Left ventricle myocardium superior (tissue), 1 donor: ENCODE measurements at regions not wholly inside any gene's neighbourhood (a gene's known extent, or its start where the extent isn't known, plus 50 kb on each side); places are given as distances from the start of the nearest gene placed in this dataset.

ENCODE experiments used
- ATAC-seq: fragments of 200-7000 bp; cut with Tn5 transposase; one replicate; pipeline ENCODE4 v1.9.1; 2020; ENCODE audit warnings: mild to moderate bottlenecking, moderate library complexity
- DNase-seq: peaks from one replicate; pipeline ENCODE4 v3.0.0-alpha.2; 2020
- intact Hi-C: fragments of 100-400 bp; cut with micrococcal nuclease; formaldehyde crosslinking; loops from one replicate; pipeline ENCODE4 v1.11.0; 2022
- donor health status: DM: no; HTN: yes; CAD: no; lungs with severe emphysema.

DNA sequence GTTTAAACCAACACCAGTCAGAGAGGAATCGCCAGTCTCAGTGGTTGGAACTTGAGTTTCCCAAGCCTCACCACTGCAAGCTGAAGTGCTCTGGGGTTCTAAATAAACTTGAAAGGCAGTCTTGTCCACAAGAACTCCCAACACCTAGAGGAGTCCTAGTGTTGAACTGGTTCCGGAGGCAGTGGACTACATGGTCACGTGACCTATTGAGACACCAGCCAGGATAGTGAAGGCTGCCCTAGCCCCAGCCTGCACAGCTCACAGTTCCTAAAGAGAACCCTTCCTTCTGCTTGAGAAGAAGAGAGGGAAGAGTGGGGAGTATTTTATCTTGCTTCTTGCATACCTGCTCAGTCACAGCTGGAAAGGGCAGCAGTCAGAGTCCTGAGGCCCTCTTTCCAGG is 1012.7 kb upstream of the ADGRL3 start:
- intact Hi-C loops: no loop called here
- ATAC-seq: no peak
- DNase-seq: no peak

- intact Hi-C loops: no loop called here
- no peak for DNase-seq
- ATAC-seq: no peak
Observed at GRCh38 chr4:60189286-60189685, 1010.8 kb upstream of the ADGRL3 start.

DNA sequence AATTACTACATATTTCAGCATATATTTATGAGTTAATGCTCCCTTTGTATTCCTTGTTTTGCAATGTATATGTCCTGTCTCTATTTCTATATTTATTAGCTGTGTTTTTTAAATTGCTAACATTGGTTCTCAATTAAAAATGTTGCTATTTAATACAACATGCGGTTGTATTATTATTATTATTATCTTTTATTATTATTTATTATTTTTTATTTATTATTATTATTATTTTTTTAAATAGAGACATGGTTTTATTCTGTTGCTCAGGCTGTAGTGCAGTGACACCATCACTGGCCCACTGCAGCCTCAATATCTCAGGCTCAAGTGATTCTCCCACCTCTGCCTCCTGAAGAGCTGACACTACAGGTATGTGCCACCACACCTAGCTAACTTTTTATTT is 1005.9 kb upstream of the ADGRL3 start:
- DNase-seq (no peak), ATAC-seq (no peak)
- intact Hi-C loops: no loop called here

- DNase-seq (no peak), ATAC-seq (no peak)
- intact Hi-C loops: no loop called here
Observed at GRCh38 chr4:60195256-60195655, 1004.9 kb upstream of the ADGRL3 start.

DNA sequence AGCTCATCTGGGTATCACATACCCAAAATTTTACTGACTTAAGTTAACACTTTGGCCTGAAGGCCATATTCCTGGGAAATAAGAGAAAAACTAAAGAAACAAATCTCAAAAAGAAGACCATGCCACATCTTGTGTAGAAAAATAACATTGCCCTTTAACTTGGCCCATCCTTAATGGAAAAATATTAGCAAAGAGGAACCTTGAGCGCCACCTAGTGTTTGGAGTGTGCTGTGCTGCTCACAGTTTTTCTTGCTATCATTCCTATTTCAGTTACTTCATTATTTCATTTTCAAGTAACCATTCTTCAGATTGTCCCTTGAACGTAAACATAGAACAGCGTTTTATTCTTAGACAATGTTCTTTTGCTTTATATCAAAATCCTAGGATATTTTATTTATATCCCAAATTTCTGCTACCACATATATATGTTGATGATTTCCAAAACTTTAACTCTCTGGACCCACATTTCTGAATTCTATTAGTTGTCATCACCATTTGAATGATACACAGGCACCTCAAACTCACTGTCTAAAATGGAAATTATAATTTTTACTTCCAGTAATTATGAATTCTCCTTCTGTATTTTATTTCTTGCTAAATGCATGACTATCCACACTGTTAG is 999.0 kb upstream of the ADGRL3 start:
- DNase-seq (peak; percentile 31), ATAC-seq (no peak)
- intact Hi-C loops: no loop called here

GRCh38 chr4:60209588-60209987 is 990.5 kb upstream of the ADGRL3 start:
- intact Hi-C loops: no loop called here
- DNase-seq (no peak), ATAC-seq (no peak)

DNA sequence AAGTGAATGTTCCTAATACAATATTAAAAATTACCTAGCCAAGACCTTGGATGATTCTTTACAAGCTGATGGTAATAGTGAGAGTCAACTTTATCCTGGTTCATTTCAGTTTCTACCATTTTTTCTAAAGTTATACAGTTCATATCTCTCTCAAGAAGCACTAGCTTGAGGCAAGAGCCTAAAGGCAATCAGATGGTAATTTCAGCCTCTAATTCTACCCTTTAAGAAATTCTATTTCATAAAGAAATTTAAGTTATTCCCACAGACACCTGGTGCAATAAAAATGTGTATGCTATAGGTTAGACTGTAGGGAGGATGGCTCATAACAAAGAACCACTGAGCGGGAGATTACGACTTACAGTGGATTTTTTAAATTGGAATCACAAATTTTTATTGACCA is 984.2 kb upstream of the ADGRL3 start:
- ATAC-seq (no peak), DNase-seq (no peak)
- intact Hi-C loops: no loop called here

DNA sequence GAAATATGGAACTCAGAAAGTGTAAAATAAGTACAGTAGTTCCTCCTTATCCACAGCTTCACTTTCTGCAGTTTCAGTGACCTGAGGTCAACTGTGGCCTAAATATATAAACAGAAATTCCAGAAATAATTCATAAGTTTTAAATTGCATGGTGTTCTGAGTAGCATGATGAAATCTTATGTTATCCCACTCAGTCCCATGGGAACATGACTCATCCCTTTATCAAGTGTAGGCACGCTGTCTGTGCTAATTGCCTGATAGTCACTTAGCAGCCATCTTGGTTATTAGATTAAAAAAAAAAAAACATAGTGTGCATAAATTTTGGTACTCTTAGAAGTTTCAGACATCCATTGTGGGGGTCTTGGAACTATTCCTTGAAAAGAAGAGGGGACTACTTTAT is 983.4 kb upstream of the ADGRL3 start:
- intact Hi-C loops: no loop called here
- ATAC-seq (no peak), DNase-seq (no peak)

GRCh38 chr4:60221866-60222265 is 978.3 kb upstream of the ADGRL3 start:
- intact Hi-C loops: no loop called here
- ATAC-seq: no peak
- no peak for DNase-seq

GRCh38 chr4:60223208-60223923 is 976.8 kb upstream of the ADGRL3 start:
- DNase-seq (no peak), ATAC-seq (no peak)
- intact Hi-C loops: no loop called here

DNA sequence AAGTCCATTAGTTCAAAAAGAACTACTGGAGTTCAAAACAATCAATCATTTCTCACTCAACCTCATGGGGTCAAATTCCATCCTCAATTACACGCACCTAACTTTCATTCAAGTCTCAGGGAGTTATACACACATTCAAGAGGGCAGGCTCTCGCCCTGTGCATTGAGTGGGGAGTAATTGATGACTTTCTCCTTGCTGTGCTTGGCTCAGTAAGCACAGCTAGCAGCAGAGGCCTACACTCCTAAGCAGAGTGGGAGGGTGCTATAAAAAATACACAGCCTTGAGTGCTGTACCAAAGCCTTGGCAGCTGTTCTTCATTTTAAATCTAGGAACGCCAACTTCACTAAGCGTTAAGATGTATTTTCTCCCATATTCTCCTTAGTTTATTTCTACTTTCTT is 958.3 kb upstream of the ADGRL3 start:
- ATAC-seq: no peak
- intact Hi-C loops: no loop called here

GRCh38 chr4:60249784-60250183 is 950.3 kb upstream of the ADGRL3 start:
- DNase-seq: no peak
- intact Hi-C loops: no loop called here
- ATAC-seq: no peak

More for the DNA sequence above, 958.3 kb upstream of the ADGRL3 start:
- no peak for DNase-seq

- DNase-seq: no peak
- intact Hi-C loops: no loop called here
- no peak for ATAC-seq
Observed at GRCh38 chr4:60250657-60251056, 949.5 kb upstream of the ADGRL3 start.

DNA sequence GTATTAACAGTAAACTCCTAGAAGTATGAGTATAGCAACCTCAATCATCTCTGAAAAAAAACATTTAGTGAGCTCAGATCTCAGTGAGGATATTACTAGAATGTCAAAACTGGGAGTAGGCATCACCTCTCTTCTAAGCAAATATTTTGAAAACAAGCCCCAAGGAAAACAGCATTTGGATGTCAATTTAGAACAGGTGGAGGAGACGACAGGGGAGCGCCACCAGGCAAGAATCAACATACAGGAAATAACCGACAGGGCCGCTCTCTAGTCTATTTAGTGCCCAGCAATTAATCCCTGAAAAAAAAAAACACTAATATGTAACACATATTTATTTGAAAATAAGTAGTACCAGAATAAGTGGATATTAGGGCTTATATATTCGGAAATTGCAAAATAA is 940.3 kb upstream of the ADGRL3 start:
- intact Hi-C loops: no loop called here
- ATAC-seq (no peak), DNase-seq (no peak)

DNA sequence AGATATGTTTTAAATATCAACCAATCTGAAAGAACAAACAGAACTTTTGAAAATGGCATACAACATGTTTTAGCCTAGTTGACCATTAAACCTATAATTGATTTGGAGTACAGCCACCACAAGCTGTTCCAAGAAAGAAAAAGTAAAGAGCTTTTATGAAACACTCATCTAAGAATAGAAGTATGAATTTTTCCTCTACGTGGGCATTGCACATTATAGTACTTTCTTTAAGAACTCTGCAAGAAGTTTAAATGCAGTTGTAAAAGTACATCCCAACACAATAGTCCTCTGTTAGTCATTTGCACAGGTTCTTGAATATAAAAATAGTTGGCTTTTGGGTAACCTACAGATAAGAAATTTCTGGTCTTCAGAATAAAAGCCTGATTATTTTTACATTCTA is 933.6 kb upstream of the ADGRL3 start:
- intact Hi-C loops: no loop called here
- no peak for ATAC-seq
- DNase-seq: no peak

GRCh38 chr4:60296386-60296785 is 903.7 kb upstream of the ADGRL3 start:
- ATAC-seq (no peak), DNase-seq (no peak)
- intact Hi-C loops: no loop called here

DNA sequence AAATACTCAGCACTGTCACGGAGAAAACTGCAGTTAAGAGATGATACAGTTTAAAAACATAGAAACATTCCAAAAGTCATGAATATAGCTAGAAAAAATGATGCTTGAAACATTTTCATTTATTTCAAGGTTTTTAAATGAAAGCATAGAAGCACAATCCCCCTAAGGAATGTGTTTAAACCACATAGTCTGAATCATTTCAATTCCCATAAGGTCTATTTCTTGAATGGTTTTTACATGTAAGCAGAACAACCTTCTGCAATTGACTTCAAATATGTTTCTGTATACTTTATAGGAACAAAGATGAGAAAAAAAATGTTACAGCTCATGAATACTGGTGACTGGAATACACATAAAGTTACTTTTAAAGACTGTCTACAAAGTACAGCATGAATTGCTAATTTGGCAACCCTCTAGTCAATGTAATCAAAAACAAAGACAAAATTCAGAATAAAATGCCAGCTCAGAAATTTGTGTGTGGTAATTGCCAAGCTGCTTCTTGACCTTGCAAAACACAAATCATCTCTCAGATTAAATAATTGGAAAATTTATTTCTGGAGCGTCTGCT is 886.4 kb upstream of the ADGRL3 start:
- DNase-seq (no peak), ATAC-seq (no peak)
- intact Hi-C loops: no loop called here

DNA sequence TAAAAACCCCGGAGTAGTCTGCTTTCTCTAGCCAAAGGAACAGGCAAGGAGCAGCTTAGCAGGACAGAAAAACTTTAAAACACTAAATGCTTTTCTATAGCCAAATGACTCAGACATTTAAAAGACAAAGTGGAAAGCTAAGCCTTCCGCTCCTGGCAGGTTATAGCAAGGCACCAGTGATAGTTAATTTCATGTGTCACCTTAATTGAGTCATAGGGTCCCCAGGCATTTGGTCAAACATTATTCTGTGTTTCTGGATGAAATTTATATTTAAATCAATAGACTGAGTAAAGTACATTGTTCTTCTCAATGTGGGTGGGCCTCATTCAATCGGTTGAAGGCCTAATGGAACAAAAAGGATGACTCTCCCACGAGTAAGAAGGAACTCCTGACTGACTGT is 885.7 kb upstream of the ADGRL3 start:
- no peak for ATAC-seq
- intact Hi-C loops: no loop called here
- DNase-seq: no peak

- no peak for DNase-seq
- no peak for ATAC-seq
- intact Hi-C loops: no loop called here
Observed at GRCh38 chr4:60315586-60315985, 884.5 kb upstream of the ADGRL3 start.

- intact Hi-C loops: no loop called here
- ATAC-seq: no peak
- no peak for DNase-seq
Observed at GRCh38 chr4:60326735-60327134, 873.4 kb upstream of the ADGRL3 start.

DNA sequence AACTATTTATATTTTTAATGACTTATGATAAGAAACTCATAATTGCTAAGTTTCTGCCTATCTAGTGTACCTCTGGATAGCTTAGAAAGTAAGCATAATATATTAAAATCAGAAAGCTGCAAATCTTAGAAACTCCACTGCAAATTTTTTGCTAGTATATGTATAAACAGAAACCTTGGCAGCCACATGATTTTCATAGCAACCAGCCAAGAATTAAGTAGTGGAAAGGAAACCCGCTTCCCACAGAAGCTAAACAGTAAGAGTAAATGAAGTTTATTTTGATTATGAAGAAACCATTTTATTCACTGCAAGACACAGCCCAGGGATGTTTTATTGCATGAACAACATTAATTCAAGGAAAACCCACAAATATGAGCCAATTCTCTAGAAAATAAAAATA is 872.5 kb upstream of the ADGRL3 start:
- ATAC-seq (no peak), DNase-seq (no peak)
- intact Hi-C loops: no loop called here
